Activated naive CD8-positive, alpha-beta T cell (primary cell): ENCODE measurements at regions not wholly inside any gene's neighbourhood (a gene's known extent, or its start where the extent isn't known, plus 50 kb on each side); places are given as distances from the start of the nearest gene placed in this dataset.
"Not testable (repeated sequence)": the region's sequence is repeated elsewhere in the genome, so short reads cannot be mapped to it uniquely, and the experiment has no call there.

ENCODE experiments used
- H3K27ac Mint-ChIP-seq: one replicate; pipeline ENCODE4 v1.8.0; 2021; ENCODE audit warnings: mixed read lengths
- H3K27me3 Mint-ChIP-seq: one replicate; pipeline ENCODE4 v1.8.0; 2021; ENCODE audit warnings: mixed read lengths
- H3K36me3 Mint-ChIP-seq: one replicate; pipeline ENCODE4 v1.8.0; 2021; ENCODE audit warnings: mixed read lengths
- H3K4me1 Mint-ChIP-seq: one replicate; pipeline ENCODE4 v1.8.0; 2021; ENCODE audit warnings: low read depth, mixed read lengths
- H3K4me3 Mint-ChIP-seq: one replicate; pipeline ENCODE4 v1.8.0; 2021; ENCODE audit warnings: mild to moderate bottlenecking, mixed read lengths
- H3K9me3 Mint-ChIP-seq: one replicate; pipeline ENCODE4 v1.8.0; 2021; ENCODE audit warnings: low read depth, mixed read lengths

DNA sequence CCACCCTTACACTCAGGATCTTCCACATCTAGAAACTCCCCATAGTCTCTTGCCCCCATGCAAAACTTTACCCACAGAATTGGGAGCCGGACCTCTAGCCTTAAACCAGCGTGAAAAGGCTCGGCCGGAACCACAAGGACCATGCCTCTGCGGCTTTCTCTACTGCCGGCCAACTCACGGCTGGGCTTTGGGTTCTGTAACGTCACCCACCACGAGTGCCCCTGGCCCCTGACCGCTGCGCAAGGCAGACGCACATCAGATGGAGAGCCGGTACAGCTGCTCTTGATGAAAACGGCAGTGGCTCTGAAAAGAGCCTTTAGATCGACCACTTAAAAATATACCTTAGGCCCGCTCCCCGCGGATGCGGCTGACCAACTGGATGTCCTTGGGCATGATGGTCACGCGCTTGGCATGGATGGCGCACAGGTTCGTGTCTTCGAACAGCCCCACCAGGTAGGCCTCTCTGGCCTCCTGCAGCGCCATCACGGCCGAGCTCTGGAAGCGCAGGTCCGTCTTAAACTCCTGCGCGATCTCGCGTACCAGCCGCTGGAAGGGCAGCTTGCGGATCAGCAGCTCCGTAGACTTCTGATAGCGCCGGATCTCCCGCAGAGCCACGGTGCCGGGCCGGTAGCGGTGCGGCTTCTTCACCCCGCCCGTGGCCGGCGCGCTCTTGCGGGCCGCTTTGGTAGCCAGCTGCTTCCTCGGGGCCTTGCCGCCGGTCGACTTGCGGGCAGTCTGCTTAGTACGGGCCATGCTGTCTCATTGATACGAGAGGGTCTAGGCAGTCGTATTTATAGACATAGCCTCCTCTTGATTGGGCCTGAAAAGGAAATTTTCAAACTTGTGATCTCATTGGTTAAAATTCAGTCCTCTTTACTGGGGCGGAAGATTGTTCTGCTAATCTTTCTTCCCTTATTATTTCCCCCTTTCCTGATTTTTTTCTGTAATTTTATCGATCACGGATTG lies 66.3 kb downstream of the FAM72C start:
- H3K27me3 Mint-ChIP-seq, H3K36me3 Mint-ChIP-seq, H3K27ac Mint-ChIP-seq, H3K4me1 Mint-ChIP-seq, H3K9me3 Mint-ChIP-seq: not testable (repeated sequence)
- peak overlapping the region; percentile 72 for H3K4me3 Mint-ChIP-seq

GRCh38 chr1:143904622-143904979 lies 67.2 kb downstream of the FAM72C start:
- not testable (repeated sequence) for H3K9me3 Mint-ChIP-seq, H3K4me3 Mint-ChIP-seq, H3K36me3 Mint-ChIP-seq, H3K27me3 Mint-ChIP-seq, H3K4me1 Mint-ChIP-seq, H3K27ac Mint-ChIP-seq

DNA sequence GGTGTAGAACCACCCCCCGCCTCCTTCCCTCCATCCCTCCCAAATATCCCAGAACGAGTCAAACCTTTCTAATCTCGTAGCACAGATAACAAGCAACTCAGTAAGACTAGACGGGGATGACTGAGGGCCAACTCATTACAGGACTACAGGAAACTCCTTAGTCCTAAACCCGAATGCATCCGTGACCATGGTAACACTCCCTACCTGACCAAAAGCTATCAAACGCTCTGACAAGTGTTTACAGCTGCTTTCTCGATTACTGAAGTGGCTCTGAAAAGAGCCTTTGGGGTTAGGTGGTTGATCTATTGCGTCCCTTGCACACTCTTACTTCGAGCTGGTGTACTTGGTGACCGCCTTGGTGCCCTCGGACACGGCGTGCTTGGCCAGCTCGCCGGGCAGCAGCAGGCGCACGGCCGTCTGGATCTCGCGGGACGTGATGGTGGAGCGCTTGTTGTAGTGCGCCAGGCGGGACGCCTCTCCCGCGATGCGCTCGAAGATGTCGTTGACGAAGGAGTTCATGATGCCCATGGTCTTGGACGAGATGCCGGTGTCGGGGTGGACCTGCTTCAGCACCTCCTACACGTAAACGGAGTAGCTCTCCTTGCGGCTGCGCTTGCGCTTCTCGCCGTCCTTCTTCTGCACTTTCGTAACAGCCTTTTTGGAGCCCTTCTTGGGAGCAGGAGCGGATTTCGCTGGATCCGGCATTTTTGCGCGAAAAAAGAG lies 67.7 kb downstream of the FAM72C start:
- H3K4me1 Mint-ChIP-seq, H3K9me3 Mint-ChIP-seq, H3K27ac Mint-ChIP-seq, H3K27me3 Mint-ChIP-seq, H3K36me3 Mint-ChIP-seq, H3K4me3 Mint-ChIP-seq: not testable (repeated sequence)

DNA sequence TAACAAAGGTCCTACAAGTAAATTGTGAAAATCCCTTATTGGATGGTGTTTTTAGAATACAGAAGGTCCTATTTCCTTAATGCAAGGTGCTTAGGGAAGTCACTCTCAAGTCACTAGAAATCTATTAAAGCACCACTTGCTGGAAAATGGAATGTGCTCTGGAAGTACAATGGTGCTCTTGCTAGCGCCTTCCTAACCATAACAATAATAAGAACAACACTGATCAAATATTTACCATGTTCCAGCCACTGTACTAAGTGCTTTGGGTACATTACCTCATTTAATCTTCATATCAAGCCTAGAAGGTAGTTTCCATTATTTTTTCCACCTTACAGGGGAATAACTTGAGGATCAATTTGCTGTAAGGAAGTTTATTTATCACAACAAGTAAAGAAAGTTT lies 75.4 kb downstream of the FAM72C start:
- not testable (repeated sequence) for H3K27me3 Mint-ChIP-seq, H3K4me3 Mint-ChIP-seq, H3K9me3 Mint-ChIP-seq, H3K36me3 Mint-ChIP-seq, H3K4me1 Mint-ChIP-seq, H3K27ac Mint-ChIP-seq

- H3K9me3 Mint-ChIP-seq, H3K4me3 Mint-ChIP-seq, H3K27ac Mint-ChIP-seq, H3K27me3 Mint-ChIP-seq, H3K4me1 Mint-ChIP-seq, H3K36me3 Mint-ChIP-seq: not testable (repeated sequence)
Measured at GRCh38 chr1:143884932-143885574, 86.7 kb downstream of the FAM72C start.

- not testable (repeated sequence) for H3K9me3 Mint-ChIP-seq, H3K4me1 Mint-ChIP-seq, H3K27ac Mint-ChIP-seq, H3K36me3 Mint-ChIP-seq, H3K27me3 Mint-ChIP-seq
- H3K4me3 Mint-ChIP-seq: peak overlapping the region; percentile 79
Measured at GRCh38 chr1:143884532-143884931, 87.3 kb downstream of the FAM72C start.

DNA sequence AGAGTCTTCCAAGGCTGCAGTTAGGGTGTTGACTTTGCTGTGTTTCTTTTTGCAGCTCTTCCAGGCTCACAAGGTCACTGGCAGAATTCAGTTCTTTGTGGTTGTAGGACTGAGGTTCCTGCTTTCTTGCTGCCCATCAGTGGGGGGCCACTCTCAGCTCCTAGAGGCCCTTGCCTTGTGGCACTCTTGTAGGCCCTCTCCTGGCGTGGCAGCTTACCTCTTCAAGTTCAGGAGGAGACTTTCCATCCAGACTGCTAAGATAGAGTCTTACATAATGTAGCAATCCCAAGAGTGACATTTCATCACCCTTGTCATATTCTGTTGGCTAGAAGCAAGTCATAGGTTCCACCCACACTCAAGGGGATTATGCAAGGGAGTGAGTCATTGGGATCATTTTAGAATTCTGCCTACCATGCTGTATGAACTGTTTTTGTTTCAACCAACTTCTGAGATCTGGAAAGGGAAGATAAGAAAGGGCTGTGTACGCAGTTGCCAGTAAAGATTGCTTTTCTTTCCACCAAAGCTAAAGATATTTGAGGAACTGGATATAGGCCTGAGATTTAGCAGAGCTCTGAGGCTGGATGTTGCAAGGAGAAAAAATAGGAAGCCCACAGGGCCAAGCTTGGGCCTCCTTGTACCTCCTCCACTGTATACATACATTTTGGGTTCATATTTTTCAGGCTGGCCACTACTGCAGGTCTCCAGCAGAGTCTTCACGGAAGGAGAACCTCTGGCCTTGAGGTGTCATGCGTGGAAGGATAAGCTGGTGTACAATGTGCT lies 91.8 kb downstream of the FAM72C start:
- not testable (repeated sequence) for H3K27me3 Mint-ChIP-seq, H3K9me3 Mint-ChIP-seq, H3K4me3 Mint-ChIP-seq, H3K27ac Mint-ChIP-seq, H3K36me3 Mint-ChIP-seq, H3K4me1 Mint-ChIP-seq

GRCh38 chr1:143875947-143876346 lies 95.8 kb downstream of the FAM72C start:
- not testable (repeated sequence) for H3K9me3 Mint-ChIP-seq, H3K27ac Mint-ChIP-seq, H3K27me3 Mint-ChIP-seq, H3K4me3 Mint-ChIP-seq, H3K36me3 Mint-ChIP-seq, H3K4me1 Mint-ChIP-seq

DNA sequence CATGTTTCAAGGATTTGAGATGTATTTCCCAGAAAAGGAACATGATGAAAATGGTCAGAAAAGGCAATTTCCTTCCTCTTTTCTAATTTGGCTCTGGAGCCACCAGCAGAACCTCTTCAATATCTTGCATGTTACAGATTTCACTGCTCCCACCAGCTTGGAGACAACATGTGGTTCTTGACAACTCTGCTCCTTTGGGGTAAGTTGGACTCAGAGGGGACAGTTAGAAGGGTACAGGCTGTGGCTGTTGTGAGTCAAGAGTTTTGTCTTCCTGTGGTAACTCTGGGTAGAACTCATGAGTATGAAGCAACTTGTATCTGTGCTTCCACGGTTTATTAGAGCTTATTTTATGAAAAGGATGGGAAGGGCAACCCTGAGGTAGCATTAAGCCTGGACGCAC lies 97.2 kb downstream of the FAM72C start:
- H3K27ac Mint-ChIP-seq, H3K4me3 Mint-ChIP-seq, H3K9me3 Mint-ChIP-seq, H3K36me3 Mint-ChIP-seq, H3K4me1 Mint-ChIP-seq, H3K27me3 Mint-ChIP-seq: not testable (repeated sequence)

GRCh38 chr1:143873650-143874049 lies 98.1 kb downstream of the FAM72C start:
- not testable (repeated sequence) for H3K4me3 Mint-ChIP-seq, H3K27ac Mint-ChIP-seq, H3K4me1 Mint-ChIP-seq, H3K27me3 Mint-ChIP-seq, H3K36me3 Mint-ChIP-seq, H3K9me3 Mint-ChIP-seq

DNA sequence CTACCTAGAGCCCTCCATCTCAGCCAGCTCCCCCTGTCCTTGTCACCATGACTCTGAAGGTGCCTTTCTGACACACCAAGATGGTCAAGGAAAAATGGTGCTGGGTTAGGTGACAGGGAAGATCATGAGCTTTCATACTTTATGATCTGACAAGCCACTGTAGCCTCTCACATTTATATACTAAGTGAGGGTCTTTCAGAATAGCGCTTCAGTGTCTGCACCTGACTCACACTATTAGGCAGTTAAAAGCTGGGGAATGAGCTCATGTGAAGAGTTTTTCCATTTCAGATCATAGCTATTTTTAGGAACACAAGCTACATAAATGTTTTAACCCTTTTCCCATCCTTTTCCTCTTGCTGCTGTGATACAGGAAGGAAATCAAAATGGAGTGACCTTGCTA lies 101.4 kb downstream of the FAM72C start:
- not testable (repeated sequence) for H3K27me3 Mint-ChIP-seq, H3K9me3 Mint-ChIP-seq, H3K4me1 Mint-ChIP-seq, H3K36me3 Mint-ChIP-seq, H3K4me3 Mint-ChIP-seq, H3K27ac Mint-ChIP-seq

DNA sequence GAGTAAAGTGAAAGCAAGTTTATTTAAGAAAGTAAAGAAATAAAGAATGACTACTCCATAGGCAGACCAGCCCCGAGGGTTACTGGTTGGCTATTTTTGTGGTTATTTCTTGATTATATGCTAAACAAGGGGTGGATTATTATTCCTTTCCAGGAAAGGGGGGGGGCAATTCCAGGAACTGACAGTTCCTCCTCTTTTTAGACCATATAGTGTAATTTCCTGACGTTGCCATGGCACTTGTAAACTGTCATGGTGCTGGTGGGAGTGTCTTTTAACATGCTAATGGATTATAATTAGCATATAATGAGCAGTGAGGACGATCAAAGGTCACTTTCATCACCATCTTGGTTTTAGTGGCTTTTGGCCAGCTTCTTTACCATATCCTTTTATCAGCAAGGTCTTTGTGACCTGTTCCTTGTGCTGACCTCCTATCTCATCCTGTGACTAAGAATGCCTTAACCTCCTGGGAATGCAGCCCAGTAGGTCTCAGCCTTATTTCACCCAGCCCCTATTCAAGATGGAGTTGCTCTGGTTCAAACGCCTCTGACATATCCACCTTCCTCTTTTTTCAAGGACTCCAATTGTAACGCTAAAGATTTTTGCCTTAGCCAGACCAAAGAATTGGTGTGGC lies 104.1 kb downstream of the FAM72C start:
- H3K27ac Mint-ChIP-seq, H3K36me3 Mint-ChIP-seq, H3K4me3 Mint-ChIP-seq, H3K9me3 Mint-ChIP-seq, H3K27me3 Mint-ChIP-seq, H3K4me1 Mint-ChIP-seq: not testable (repeated sequence)

DNA sequence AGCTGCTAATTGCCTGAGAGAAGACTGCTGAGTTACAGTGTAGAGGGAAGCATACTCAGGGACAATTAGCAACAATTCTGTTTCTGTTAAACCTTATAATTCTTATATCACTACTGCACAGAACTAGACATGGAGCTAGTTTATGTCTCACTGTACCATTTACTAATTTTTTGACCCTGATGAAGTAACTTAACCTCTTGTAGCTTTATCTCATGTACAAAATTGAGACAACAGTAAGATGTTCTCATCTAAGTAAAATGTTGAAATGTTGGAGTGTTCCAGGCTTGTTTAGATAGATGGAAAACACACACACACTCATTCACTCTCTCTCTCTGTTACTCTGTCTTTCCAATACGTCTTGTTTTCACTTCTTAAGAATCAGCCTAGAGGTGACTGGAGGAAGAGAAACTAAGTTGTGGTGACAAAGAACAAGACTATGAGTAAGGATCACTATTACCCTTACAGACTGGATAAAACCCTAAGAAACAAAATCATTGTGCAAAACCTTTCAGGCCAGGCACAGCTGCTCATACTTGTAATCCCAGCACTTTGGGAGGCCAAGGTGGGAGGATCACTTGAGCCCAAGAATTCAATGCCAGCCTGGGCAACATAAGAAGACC lies 107.8 kb downstream of the FAM72C start:
- H3K4me1 Mint-ChIP-seq, H3K4me3 Mint-ChIP-seq, H3K27ac Mint-ChIP-seq, H3K9me3 Mint-ChIP-seq, H3K27me3 Mint-ChIP-seq, H3K36me3 Mint-ChIP-seq: not testable (repeated sequence)

DNA sequence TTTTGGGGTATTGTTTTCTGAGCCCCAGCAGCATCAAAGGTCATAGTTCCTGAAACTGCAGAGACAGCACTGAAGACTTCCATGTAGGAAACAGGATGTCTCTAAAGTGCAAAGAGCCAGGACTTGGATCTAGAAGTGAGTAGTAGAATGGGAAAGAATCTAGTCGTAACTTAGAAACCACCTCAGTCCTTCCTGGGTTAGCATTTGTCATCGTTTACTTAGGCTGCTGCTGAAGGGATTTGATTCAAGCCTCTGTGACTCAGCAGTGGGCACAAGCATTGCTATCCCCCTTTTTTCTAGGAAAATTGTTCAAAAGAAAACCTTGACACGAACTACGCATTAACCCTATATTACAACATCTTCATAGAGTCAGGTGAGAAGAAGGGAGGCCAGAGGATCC lies 109.1 kb downstream of the FAM72C start:
- not testable (repeated sequence) for H3K4me3 Mint-ChIP-seq, H3K36me3 Mint-ChIP-seq, H3K27me3 Mint-ChIP-seq, H3K4me1 Mint-ChIP-seq, H3K27ac Mint-ChIP-seq, H3K9me3 Mint-ChIP-seq
